Aorta (tissue), 5 donors: ENCODE measurements at regions not wholly inside any gene's neighbourhood (a gene's known extent, or its start where the extent isn't known, plus 50 kb on each side); places are given as distances from the start of the nearest gene placed in this dataset.

Source experiments
- ATAC-seq: fragments of 200-7000 bp; cut with Tn5 transposase; one replicate; pipeline ENCODE4 v1.9.1; 2022; ENCODE audit warnings: moderate library complexity; ENCODE audit not compliant: low FRiP score
- DNase-seq, 2 donors: peaks; one replicate each; pipeline ENCODE4 v3.0.0-alpha.2; 2020
- H3K27ac ChIP-seq, 2 donors: one replicate each; pipeline ENCODE4 v1.5.1; 2013; ENCODE audit warnings: low read length in 2 of 2, mild to moderate bottlenecking in 2 of 2, moderate library complexity in 2 of 2, control low read depth in 1 of 2, inconsistent platforms in 1 of 2, low read depth in 1 of 2
- H3K27me3 ChIP-seq, 2 donors: one replicate each; pipeline ENCODE4 v1.6.1; 2013; ENCODE audit warnings: control low read depth in 1 of 2, low read length in 1 of 2, mild to moderate bottlenecking in 1 of 2, moderate library complexity in 1 of 2; ENCODE audit not compliant: insufficient read depth in 2 of 2, control insufficient read depth in 1 of 2
- H3K36me3 ChIP-seq, 2 donors: one replicate each; pipeline ENCODE4 v1.6.1; 2013; ENCODE audit warnings: control low read depth in 1 of 2, low read length in 1 of 2, mild to moderate bottlenecking in 1 of 2; ENCODE audit not compliant: insufficient read depth in 2 of 2, control insufficient read depth in 1 of 2
- H3K4me1 ChIP-seq, 2 donors: one replicate each; pipeline ENCODE4 v1.6.1; 2013; ENCODE audit warnings: low read length in 2 of 2, control low read depth in 1 of 2, mild to moderate bottlenecking in 1 of 2, moderate library complexity in 1 of 2; ENCODE audit not compliant: insufficient read depth in 2 of 2, control insufficient read depth in 1 of 2
- H3K4me3 ChIP-seq, 2 donors: one replicate each; pipeline ENCODE4 v1.5.1; 2013; ENCODE audit warnings: low read length in 2 of 2, control low read depth in 1 of 2, mild to moderate bottlenecking in 1 of 2
- H3K9me3 ChIP-seq: one replicate; pipeline ENCODE4 v1.6.1; 2013; ENCODE audit warnings: mild to moderate bottlenecking, low read length; ENCODE audit not compliant: control insufficient read depth
- WGBS, 2 donors: extraction: QIAGEN DNeasy Blood & Tissue Kit; methylation state at CpG; one replicate each; pipeline ENCODE4 v1.1.7; 2013; 5-methylcytosine and 5-hydroxymethylcytosine counted together
- intact Hi-C, 2 donors: fragments of 100-400 bp; cut with DNase I; formaldehyde crosslinking; loops; one replicate each; pipeline versions ENCODE4 v1.14.2 to v1.15.0; 2022
- donor health status: healthy with polysubstance abuse.
- donor health status: Bipolar disorder and iron deficiency.
- donor health status: DM: no; HTN: no; CAD: no.
- donor health status: DM: no; HTN: no; CAD: no.
- donor health status: DM: yes; HTN: yes; CAD: no.

DNA sequence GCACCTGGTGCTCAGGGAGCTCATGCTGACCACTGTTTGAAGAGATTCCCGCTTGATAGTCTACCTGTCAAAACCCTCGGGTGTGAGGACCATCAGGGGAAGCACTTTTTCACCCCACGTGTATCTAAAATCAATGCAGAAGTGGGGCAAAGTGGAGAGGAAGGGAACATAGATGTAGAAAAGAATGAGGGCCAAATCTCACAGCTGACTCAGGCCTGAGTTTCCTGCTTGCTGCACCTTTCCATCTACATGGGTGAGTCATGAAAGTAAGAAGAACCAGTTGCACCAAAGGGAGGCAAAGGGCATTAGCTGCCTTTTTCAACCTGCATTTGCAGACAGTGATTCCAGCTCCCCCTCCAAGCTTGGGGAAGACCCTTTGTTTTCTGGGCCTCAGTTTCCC, 100.2 kb upstream of the MYCN start:
- no peaks in the 10 kb centered on the region for H3K27me3 ChIP-seq
- WGBS, 2 donors = 78 to 82% methylated on average over 3 of the region's 3 CpGs
- intact Hi-C loops = no loop called here
- H3K4me3 ChIP-seq = no peak overlapping the region
- H3K36me3 ChIP-seq = no peaks in the 10 kb centered on the region
- DNase-seq (no peak), ATAC-seq (no peak)
- H3K9me3 ChIP-seq = peaks cover 2% of the 10 kb centered on the region
- no peaks in the 10 kb centered on the region for H3K4me1 ChIP-seq
- H3K27ac ChIP-seq = no peak overlapping the region

DNA sequence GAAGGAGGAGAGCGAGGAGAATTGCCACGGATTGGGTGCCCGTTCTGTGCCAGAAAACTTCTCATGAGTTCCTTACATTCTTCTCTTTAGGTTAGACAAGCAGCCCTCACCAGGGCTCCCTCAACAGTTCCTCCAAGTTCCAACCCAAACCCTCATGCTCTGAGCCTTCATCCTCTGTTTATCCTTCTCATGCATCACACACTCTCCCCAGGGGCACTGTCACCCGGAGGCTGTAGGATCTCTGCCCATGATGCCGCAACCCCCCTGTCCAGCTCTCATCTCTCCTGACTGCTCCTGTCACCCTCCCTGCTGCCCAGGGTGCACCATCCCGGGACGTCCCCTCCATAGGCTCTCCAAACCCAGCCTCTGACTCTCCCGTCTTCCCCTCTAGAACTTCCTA, 99.4 kb upstream of the MYCN start:
- WGBS, 2 donors = 70 to 80% methylated on average over 8 of the region's 8 CpGs
- H3K27me3 ChIP-seq = no peaks in the 10 kb centered on the region

GRCh38 chr2:15841776-15842560, 98.4 kb upstream of the MYCN start:
- no peaks in the 10 kb centered on the region for H3K9me3 ChIP-seq
- intact Hi-C loops = no loop called here
- ATAC-seq = no peak
- H3K27me3 ChIP-seq = no peaks in the 10 kb centered on the region
- no peaks in the 10 kb centered on the region for H3K36me3 ChIP-seq
- WGBS, 2 donors = 77 to 78% methylated on average over 12 of the region's 12 CpGs
- H3K4me1 ChIP-seq = no peaks in the 10 kb centered on the region
- H3K4me3 ChIP-seq = no peak overlapping the region
- no peak for DNase-seq
- no peak overlapping the region for H3K27ac ChIP-seq

More for the DNA sequence above, 99.4 kb upstream of the MYCN start:
- no peak overlapping the region for H3K27ac ChIP-seq
- H3K4me1 ChIP-seq = no peaks in the 10 kb centered on the region
- no peaks in the 10 kb centered on the region for H3K9me3 ChIP-seq
- no peaks in the 10 kb centered on the region for H3K36me3 ChIP-seq
- DNase-seq = no peak
- ATAC-seq = no peak
- intact Hi-C loops = no loop called here
- H3K4me3 ChIP-seq = no peak overlapping the region

DNA sequence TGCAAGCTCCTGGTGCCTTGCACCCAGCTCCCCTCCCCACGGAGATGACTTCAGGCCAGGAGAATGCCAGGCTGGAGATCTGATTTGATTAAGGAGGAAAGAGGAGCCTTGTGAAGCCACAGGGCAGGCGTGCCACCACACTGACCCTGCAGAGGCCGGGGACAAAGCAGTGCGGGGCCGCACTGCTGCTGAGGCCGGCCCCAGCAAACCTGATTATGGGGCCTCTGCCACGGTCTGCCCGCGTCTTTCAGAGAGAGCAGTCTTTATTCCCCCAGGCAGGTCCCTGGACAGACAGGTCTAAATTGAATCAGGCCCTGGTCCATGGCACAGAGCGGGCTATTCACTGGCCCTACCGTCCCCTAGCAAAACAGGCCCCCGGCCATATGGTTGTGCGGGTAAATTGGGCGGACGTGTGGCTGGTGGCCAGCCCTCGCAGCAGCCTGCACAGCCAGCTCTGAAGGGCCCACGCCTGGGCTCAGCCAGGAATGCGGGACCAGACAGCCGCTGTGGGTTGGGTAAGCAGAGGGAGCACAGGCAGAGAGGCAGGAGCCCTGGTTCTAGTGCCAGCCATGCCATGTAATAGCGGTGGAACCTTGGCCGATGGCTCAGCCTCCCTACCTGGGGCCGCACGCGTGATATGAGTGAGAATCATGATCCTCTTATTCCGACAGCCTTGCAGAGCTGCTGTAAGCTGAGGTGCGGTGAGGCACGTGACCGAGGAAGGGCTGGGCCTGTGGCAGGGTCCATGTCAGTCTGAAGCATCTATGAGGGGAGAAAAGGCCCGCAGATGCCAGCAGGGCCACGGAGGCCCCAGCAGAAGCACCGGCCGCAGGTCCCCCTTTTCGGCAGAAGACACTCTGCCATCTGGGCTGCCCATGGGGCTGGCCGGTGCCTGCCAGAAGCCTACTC, 97.3 kb upstream of the MYCN start:
- no peaks in the 10 kb centered on the region for H3K9me3 ChIP-seq
- no peaks in the 10 kb centered on the region for H3K36me3 ChIP-seq
- no peak for DNase-seq
- no peak overlapping the region for H3K4me3 ChIP-seq
- no peaks in the 10 kb centered on the region for H3K4me1 ChIP-seq
- intact Hi-C loops = no loop called here
- no peak overlapping the region for H3K27ac ChIP-seq
- H3K27me3 ChIP-seq = no peaks in the 10 kb centered on the region
- no peak for ATAC-seq
- WGBS, 2 donors = 73 to 74% methylated on average over 34 of the region's 34 CpGs

- WGBS, 2 donors = 72 to 78% methylated on average over 10 to 11 of the region's 11 CpGs
Measured at GRCh38 chr2:15844211-15844801, 96.0 kb upstream of the MYCN start.

DNA sequence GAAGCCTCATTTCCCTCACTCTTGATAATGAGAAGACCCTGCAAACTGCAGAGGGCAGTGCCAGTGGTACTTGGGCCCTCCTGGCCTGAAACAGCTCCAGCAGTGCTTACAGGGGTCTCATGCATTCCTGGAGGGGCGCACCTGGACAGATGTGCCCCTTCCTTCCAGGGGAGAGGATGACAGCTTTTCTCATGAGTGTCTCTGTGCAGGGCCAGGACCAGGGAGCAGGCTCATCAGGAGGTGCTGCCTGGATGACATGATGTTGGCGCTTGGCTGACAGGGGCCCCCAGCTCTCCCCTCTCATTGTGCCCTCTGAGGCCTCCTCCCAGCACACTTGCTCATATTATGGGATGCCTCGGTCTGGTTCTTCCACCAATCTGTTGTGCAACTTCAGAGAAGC, 95.1 kb upstream of the MYCN start:
- Histone ChIP-seq H3K36me3 (no peaks in the 10 kb centered on the region), H3K4me3 (no peak overlapping the region), H3K27ac (no peak overlapping the region), H3K27me3 (no peaks in the 10 kb centered on the region), H3K9me3 (no peaks in the 10 kb centered on the region), H3K4me1 (no peaks in the 10 kb centered on the region)
- 84 to 89% methylated on average over 3 of the region's 3 CpGs for WGBS, 2 donors
- ATAC-seq = no peak
- intact Hi-C loops = no loop called here
- no peak for DNase-seq

More at GRCh38 chr2:15844211-15844801, 96.0 kb upstream of the MYCN start:
- DNase-seq (no peak), ATAC-seq (no peak)
- H3K4me1 ChIP-seq = no peaks in the 10 kb centered on the region
- no peak overlapping the region for H3K4me3 ChIP-seq
- H3K27ac ChIP-seq = no peak overlapping the region
- no peaks in the 10 kb centered on the region for H3K27me3 ChIP-seq
- no peaks in the 10 kb centered on the region for H3K9me3 ChIP-seq
- H3K36me3 ChIP-seq = no peaks in the 10 kb centered on the region
- intact Hi-C loops = no loop called here

GRCh38 chr2:15845737-15846405, 94.5 kb upstream of the MYCN start:
- DNase-seq (no peak), ATAC-seq (no peak)
- H3K27me3 ChIP-seq = no peaks in the 10 kb centered on the region
- H3K4me3 ChIP-seq = no peak overlapping the region
- H3K4me1 ChIP-seq = no peaks in the 10 kb centered on the region
- H3K9me3 ChIP-seq = no peaks in the 10 kb centered on the region
- no peak overlapping the region for H3K27ac ChIP-seq
- intact Hi-C loops = no loop called here
- WGBS, 2 donors = 83 to 84% methylated on average over 10 of the region's 10 CpGs
- no peaks in the 10 kb centered on the region for H3K36me3 ChIP-seq

- H3K27me3 ChIP-seq = no peaks in the 10 kb centered on the region
- intact Hi-C loops = no loop called here
- no peaks in the 10 kb centered on the region for H3K36me3 ChIP-seq
- H3K4me1 ChIP-seq = no peaks in the 10 kb centered on the region
- no peak for DNase-seq
- WGBS, 2 donors = 91 to 95% methylated on average over 8 of the region's 8 CpGs
- ATAC-seq = no peak
- H3K9me3 ChIP-seq = no peaks in the 10 kb centered on the region
- H3K27ac ChIP-seq = no peak overlapping the region
- H3K4me3 ChIP-seq = no peak overlapping the region
Measured at GRCh38 chr2:15846626-15847025, 93.7 kb upstream of the MYCN start.
